ENCODE measurements at regions not wholly inside any gene's neighbourhood (a gene's known extent, or its start where the extent isn't known, plus 50 kb on each side); places are given as distances from the start of the nearest gene placed in this dataset.

DNA sequence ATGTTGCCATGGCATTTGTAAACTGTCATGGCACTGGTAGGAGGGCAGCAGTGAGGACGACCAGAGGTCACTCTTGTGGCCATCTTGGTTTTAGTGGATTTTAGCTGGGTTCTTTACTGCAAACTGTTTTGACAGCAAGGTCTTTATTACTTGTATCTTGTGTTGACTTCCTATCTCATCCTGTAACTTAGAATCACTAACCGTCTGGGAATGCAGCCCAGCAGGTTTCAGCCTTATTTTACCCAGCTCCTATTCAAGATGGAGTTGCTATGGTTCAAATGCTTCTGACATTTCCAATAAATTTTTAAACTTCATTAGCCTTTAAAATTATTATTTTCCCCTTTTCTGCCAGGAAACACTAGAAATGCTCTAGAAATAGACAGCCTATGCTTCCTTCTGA lies 839.1 kb downstream of the NR2F1-AS1 start:
- no peak for TF ChIP-seq CTCF (conservative IDR thresholded peaks at IDR 0.05)
- no peak overlapping the region for H3K27ac ChIP-seq

GRCh38 chr5:92734211-92734940 lies 846.6 kb downstream of the NR2F1-AS1 start:
- no peak for TF ChIP-seq CTCF (conservative IDR thresholded peaks at IDR 0.05)
- no peak overlapping the region for H3K27ac ChIP-seq

- no peak for TF ChIP-seq CTCF (conservative IDR thresholded peaks at IDR 0.05)
- H3K27ac ChIP-seq = no peak overlapping the region
Measured at GRCh38 chr5:92730486-92730885, 850.5 kb downstream of the NR2F1-AS1 start.

DNA sequence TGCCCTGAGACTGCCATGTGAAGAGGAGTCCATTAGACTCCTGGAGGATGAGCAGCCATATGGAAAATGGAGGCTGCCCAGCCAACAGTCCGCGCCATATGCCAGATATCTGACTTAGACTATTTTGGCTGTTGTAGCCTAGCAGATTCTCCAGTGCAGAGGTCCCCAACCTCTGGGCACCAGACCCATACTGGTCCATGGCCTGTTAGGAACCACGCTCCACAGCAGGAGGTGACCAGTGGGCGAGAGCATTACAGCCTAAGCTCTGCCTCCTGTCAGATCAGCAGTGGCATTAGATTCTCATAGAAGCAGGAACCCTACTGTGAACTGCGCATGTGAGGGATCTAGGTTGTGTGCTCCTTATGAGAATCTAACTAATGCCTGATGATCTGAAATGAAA lies 851.9 kb downstream of the NR2F1-AS1 start:
- no peak for TF ChIP-seq CTCF (conservative IDR thresholded peaks at IDR 0.05)
- no peak overlapping the region for H3K27ac ChIP-seq

DNA sequence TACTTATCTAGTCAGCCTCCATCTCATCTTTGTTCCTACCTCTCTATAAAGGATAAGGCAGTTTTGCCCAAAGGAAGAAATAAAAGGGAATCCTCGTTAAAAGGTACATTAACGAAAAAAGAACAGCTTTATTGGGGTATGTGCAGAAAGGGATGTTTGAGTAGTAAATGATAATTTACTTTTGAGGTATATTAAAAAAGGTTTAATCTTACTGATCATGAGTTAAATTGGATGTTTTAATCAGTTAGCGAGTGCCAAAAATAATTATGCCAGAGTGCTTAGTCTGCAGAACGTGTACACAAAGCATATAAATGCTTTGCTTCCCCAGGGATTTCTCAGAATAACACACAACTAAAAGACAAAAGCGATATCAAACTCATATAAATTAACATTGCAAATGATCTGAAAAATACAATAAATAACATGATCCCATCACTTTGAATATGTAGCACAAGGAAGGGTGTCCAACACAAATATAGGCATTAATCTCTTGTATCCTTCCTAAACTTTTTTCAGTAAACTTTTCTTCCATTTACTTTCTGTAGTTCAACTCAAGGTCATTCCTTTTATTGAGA lies 865.0 kb downstream of the NR2F1-AS1 start:
- TF ChIP-seq CTCF (conservative IDR thresholded peaks at IDR 0.05) = no peak
- H3K27ac ChIP-seq = no peak overlapping the region

DNA sequence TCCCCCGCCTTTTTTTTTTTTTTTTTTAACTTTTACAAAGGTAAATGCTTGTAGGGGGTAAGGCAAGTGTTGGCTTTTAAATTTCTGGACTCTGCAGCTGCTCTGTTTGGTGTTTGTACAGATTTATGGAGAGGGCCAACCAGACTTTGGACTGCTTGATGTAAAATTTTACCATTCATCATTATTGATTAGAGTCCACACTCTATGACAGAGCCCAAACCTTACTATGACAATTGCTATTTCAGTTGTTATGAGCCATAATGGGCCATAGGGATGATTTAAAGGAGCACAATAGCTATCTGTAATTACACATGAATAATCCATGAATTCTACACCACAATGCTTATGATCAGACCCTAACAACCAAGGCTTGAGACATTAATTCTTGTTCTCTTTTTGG lies 867.2 kb downstream of the NR2F1-AS1 start:
- H3K27ac ChIP-seq = no peak overlapping the region
- no peak for TF ChIP-seq CTCF (conservative IDR thresholded peaks at IDR 0.05)

- H3K27ac ChIP-seq = no peak overlapping the region
- TF ChIP-seq CTCF (conservative IDR thresholded peaks at IDR 0.05) = no peak
Measured at GRCh38 chr5:92713335-92713743, 867.7 kb downstream of the NR2F1-AS1 start.
